Heart right ventricle (tissue), 16 donors: ENCODE measurements at regions not wholly inside any gene's neighbourhood (a gene's known extent, or its start where the extent isn't known, plus 50 kb on each side); places are given as distances from the start of the nearest gene placed in this dataset.
"Not testable (repeated sequence)": the region's sequence is repeated elsewhere in the genome, so short reads cannot be mapped to it uniquely, and the experiment has no call there.

ENCODE experiments used
- ATAC-seq, 8 donors: fragments of 200-7000 bp; cut with Tn5 transposase; one replicate each; pipeline ENCODE4 v1.9.1; 2020; ENCODE audit warnings: mild to moderate bottlenecking in 8 of 8, moderate library complexity in 8 of 8, moderate number of reproducible peaks in 1 of 8
- DNase-seq, 2 donors: peaks; one replicate each; pipeline ENCODE4 v3.0.0-alpha.2; 2020
- H3K27ac ChIP-seq, 10 donors: fragments of 200-600 bp; sonication (generic) in 2 of 10; one replicate each; pipeline versions ENCODE4 v1.5.0 to v1.8.0; 2020 to 2022; ENCODE audit warnings: mild to moderate bottlenecking in 3 of 10
- H3K27me3 ChIP-seq, 7 donors: fragments of 200-600 bp; one replicate each; pipeline ENCODE4 v1.8.0; 2021 to 2022; ENCODE audit warnings: mild to moderate bottlenecking in 2 of 7
- H3K36me3 ChIP-seq, 9 donors: fragments of 200-600 bp; sonication (generic) in 1 of 9; one replicate each; pipeline versions ENCODE4 v1.5.0 to v1.8.0; 2020 to 2022; ENCODE audit warnings: mild to moderate bottlenecking in 2 of 9
- H3K4me1 ChIP-seq, 9 donors: fragments of 200-600 bp; sonication (generic) in 1 of 9; one replicate each; pipeline versions ENCODE4 v1.5.0 to v1.8.0; 2020 to 2022; ENCODE audit warnings: mild to moderate bottlenecking in 4 of 9
- H3K4me3 ChIP-seq, 10 donors: fragments of 200-600 bp; sonication (generic) in 2 of 10; one replicate each; pipeline versions ENCODE4 v1.5.0 to v1.8.0; 2020 to 2022; ENCODE audit warnings: mild to moderate bottlenecking in 7 of 10, moderate library complexity in 2 of 10
- H3K9me3 ChIP-seq, 11 donors: fragments of 200-600 bp in 10 of 11; sonication (generic) in 2 of 11; one replicate each; pipeline versions ENCODE4 v1.5.0 to v1.8.0; 2013 to 2022; ENCODE audit warnings: mild to moderate bottlenecking in 2 of 11, control low read depth in 1 of 11, moderate library complexity in 1 of 11
- CTCF ChIP-seq, 9 donors: fragments of 200-600 bp; sonication (generic) in 2 of 9; IDR thresholded peaks; one replicate each; pipeline versions ENCODE4 v1.5.0 to v1.8.0; 2021 to 2022; ENCODE audit warnings: antibody characterized with exemption in 9 of 9, mild to moderate bottlenecking in 5 of 9, moderate library complexity in 1 of 9
- WGBS, 2 donors: extraction: QIAGEN DNeasy Blood & Tissue Kit; methylation state at CpG; one replicate each; pipeline ENCODE4 v1.1.7; 2013; ENCODE audit warnings: inconsistent platforms in 1 of 2; 5-methylcytosine and 5-hydroxymethylcytosine counted together
- intact Hi-C, 10 donors: fragments of 100-400 bp; cut with DNase I; formaldehyde crosslinking; loops; one replicate each; pipeline versions ENCODE4 v1.11.1 to v1.14.2; 2022
- donor health status: Arrhythmogenic right ventricular cardiomyopathy.
- donor health status: ischemic (EF 13 %, LVEDD 7.1; RV severe dilation, severe dysfunction).
- donor health status: healthy with polysubstance abuse.
- donor health status: DM: no; HTN: yes; CAD: no.
- donor health status: DM: no; HTN: no; CAD: no.
- donor health status: ischemic (EF 25% LVEDD 6.9; RV normal size, moderate dysfunction).
- donor health status: ischemic (EF 25% LVEDD 5.7; RV mildly dilated, moderate dysfunction).
- donor health status: healthy.
- donor health status: DM: yes; HTN: yes; CAD: no.
- donor health status: Ischemic cardiomyopathy.
- donor health status: ischemic (EF 35%, LVEDD 5.7; RV mildly dilated, moderate dysfunction).
- donor health status: nonischemic (EF 11% LVEDD 7.7; RV severe dilation, severe dysfunction).
- donor health status: DM: yes; HTN: yes; CAD: no.
- donor health status: PGD.
- donor health status: ischemic (EF 29% LVEDD 5.4; RV normal size, mild dysfunction).
- donor health status: nonischemic (EF 23%, LVEDD 6.1; RV moderate dilation, normal function).

DNA sequence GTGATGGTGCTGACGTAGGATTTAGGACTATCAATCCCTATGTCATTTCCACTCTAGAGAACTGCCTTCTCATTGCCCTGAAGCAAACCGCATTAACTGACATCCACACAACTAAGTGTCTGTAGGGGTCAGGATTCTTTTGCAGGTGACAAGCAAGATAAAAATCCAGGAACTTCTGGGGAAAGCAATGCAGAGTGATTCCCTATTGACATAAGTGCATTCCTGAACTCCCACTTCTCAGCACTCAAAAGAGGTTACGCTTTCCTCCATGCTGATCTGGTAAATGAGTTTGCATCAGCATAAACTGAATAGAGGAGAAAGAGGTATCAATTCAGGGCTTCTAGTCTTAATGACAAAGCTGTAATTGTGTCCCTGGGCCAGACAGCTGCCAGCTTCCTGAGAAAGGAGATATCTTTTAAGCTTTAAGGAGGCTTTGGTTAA, 224.6 kb upstream of the ISX start:
- Histone ChIP-seq H3K36me3 (no peaks in the 10 kb centered on the region), H3K27me3 (peaks cover 0 to 8% (median 2%) of the 10 kb centered on the region in 7 donors), H3K4me3 (no peak overlapping the region), H3K27ac (no peak overlapping the region), H3K4me1 (peaks cover 0 to 5% (median 0%) of the 10 kb centered on the region in 9 donors), H3K9me3 (peaks cover 0 to 2% (median 0%) of the 10 kb centered on the region in 11 donors)
- TF ChIP-seq CTCF (IDR thresholded peaks at IDR 0.05) = no peak
- DNase-seq (no peak), ATAC-seq (no peak)
- intact Hi-C loops = no loop called here
- WGBS, 2 donors = 42 to 54% methylated on average over 3 of the region's 3 CpGs

- Histone ChIP-seq H3K4me1 (peaks cover 0 to 5% (median 0%) of the 10 kb centered on the region in 9 donors), H3K9me3 (peaks cover 0 to 2% (median 0%) of the 10 kb centered on the region in 11 donors), H3K27ac (no peak overlapping the region), H3K36me3 (no peaks in the 10 kb centered on the region), H3K27me3 (peaks cover 0 to 12% (median 5%) of the 10 kb centered on the region in 7 donors), H3K4me3 (no peak overlapping the region)
- intact Hi-C loops = no loop called here
- no peak for TF ChIP-seq CTCF (IDR thresholded peaks at IDR 0.05)
- ATAC-seq (no peak), DNase-seq (no peak)
- 53 to 55% methylated on average over 4 of the region's 4 CpGs for WGBS, 2 donors
Observed at GRCh38 chr22:34841911-34842310, 224.0 kb upstream of the ISX start.

DNA sequence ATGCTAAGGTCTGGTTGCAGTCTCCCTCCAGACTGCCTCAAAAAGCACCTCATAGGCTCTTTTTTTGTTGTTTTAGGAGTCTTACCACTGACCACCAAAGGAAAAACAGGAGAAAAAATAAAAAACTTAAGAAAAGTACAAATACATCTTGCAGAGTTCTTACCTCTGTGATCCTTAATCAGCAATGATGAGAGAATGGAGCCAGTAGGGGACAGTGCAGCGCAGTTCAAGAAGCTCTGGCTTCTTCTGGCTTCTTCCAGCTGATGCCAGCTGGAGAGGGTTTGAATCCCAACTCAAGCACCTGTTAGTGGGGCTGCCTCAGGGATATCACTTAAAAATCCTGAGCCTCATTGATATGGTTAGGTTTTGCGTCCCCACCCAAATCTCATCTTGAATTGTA, 223.3 kb upstream of the ISX start:
- 72 to 81% methylated on average over 2 of the region's 2 CpGs for WGBS, 2 donors
- H3K27me3 ChIP-seq = peaks cover 0 to 12% (median 5%) of the 10 kb centered on the region in 7 donors
- no peak for TF ChIP-seq CTCF (IDR thresholded peaks at IDR 0.05)

GRCh38 chr22:34843743-34844142, 222.2 kb upstream of the ISX start:
- H3K9me3 ChIP-seq, H3K36me3 ChIP-seq, H3K4me1 ChIP-seq, H3K4me3 ChIP-seq, intact Hi-C loops, ATAC-seq, H3K27ac ChIP-seq, DNase-seq: not testable (repeated sequence)
- H3K27me3 ChIP-seq = peaks cover 0 to 12% (median 5%) of the 10 kb centered on the region in 7 donors
- 33 to 79% methylated on average over 1 of the region's 1 CpG for WGBS, 2 donors

More for the DNA sequence above, 223.3 kb upstream of the ISX start:
- peaks cover 0 to 5% (median 0%) of the 10 kb centered on the region in 9 donors for H3K4me1 ChIP-seq
- no peak overlapping the region for H3K27ac ChIP-seq
- ATAC-seq (no peak), DNase-seq (no peak)
- no peak overlapping the region for H3K4me3 ChIP-seq
- intact Hi-C loops = no loop called here
- peaks cover 0 to 2% (median 0%) of the 10 kb centered on the region in 11 donors for H3K9me3 ChIP-seq
- no peaks in the 10 kb centered on the region for H3K36me3 ChIP-seq

- DNase-seq (no peak), ATAC-seq (no peak)
- H3K4me1 ChIP-seq = peaks cover 0 to 5% (median 0%) of the 10 kb centered on the region in 9 donors
- 87 to 95% methylated on average over 2 of the region's 2 CpGs for WGBS, 2 donors
- no peaks in the 10 kb centered on the region for H3K36me3 ChIP-seq
- peaks cover 0 to 15% (median 5%) of the 10 kb centered on the region in 7 donors for H3K27me3 ChIP-seq
- no peak overlapping the region for H3K27ac ChIP-seq
- H3K9me3 ChIP-seq = peaks cover 0 to 2% (median 0%) of the 10 kb centered on the region in 11 donors
- intact Hi-C loops = no loop called here
- no peak overlapping the region for H3K4me3 ChIP-seq
- no peak for TF ChIP-seq CTCF (IDR thresholded peaks at IDR 0.05)
Observed at GRCh38 chr22:34845391-34845790, 220.6 kb upstream of the ISX start.
